HepG2 (cell line): ENCODE measurements at regions not wholly inside any gene's neighbourhood (a gene's known extent, or its start where the extent isn't known, plus 50 kb on each side); places are given as distances from the start of the nearest gene placed in this dataset.

Experiments
- ATAC-seq: fragments of 200-7000 bp; cut with Tn5 transposase; 3 replicates; pipeline ENCODE4 v1.9.1; 2020; ENCODE audit warnings: mild to moderate bottlenecking, moderate library complexity
- BruUV-seq: library from RNA; stranded (reverse); fragments of 400-500 nt; replicated peaks from 2 replicates; lab custom pipeline; 2021; lab: Mats Ljungman, UMichigan
- CTCF ChIA-PET: fragments of 300-600 bp; formaldehyde crosslinking; extraction: SDS; loops from one replicate; lab custom pipeline; 2021; ENCODE audit warnings: low total read pairs, inconsistent platforms, low intra/inter-chr PET ratio; lab: Yijun Ruan, JAX
- POLR2A ChIA-PET: fragments of 350-600 bp; sonication (Branson Sonifier 250); formaldehyde crosslinking; loops from one replicate; lab custom pipeline; 2020; ENCODE audit warnings: antibody characterized with exemption, inconsistent platforms; lab: Yijun Ruan, JAX
- DNase-seq: peaks from one replicate; pipeline ENCODE4 v3.0.0-alpha.2; 2015; ENCODE audit warnings: low spot score
- FAIRE-seq: peaks from 3 replicates; lab custom pipeline; 2011; peaks lifted over from hg19 to GRCh38; lab: Jason Lieb, UNC
- H2AFZ ChIP-seq: one replicate; pipeline ENCODE4 v1.6.1; 2011; ENCODE audit warnings: low read length, inconsistent platforms
- H3K27ac ChIP-seq: fragments of 300-600 bp; 3 replicates; pipeline ENCODE4 v1.8.0; 2011; ENCODE audit warnings: mixed run types, mild to moderate bottlenecking, mixed read lengths, low read length, inconsistent platforms; ENCODE audit not compliant: insufficient read depth; ENCODE audit errors: extremely low read length
- H3K27me3 ChIP-seq, 2 experiments: fragments of 200-600 bp in 1 of 2; 2 replicates in 1 of 2; 3 replicates in 1 of 2; pipeline versions ENCODE4 v1.6.0 to v1.8.0; 2011; ENCODE audit warnings: low read length in 2 of 2, mild to moderate bottlenecking in 2 of 2, moderate library complexity in 2 of 2, inconsistent platforms in 1 of 2; ENCODE audit not compliant: insufficient read depth in 2 of 2, control insufficient read depth in 1 of 2
- H3K36me3 ChIP-seq, 2 experiments: fragments of 200-600 bp in 1 of 2; replicated peaks in 1 of 2; 2 replicates in 1 of 2; 3 replicates in 1 of 2; pipeline versions ENCODE4 v1.5.1 to v1.8.0; 2011; ENCODE audit warnings: low read length in 2 of 2, inconsistent platforms in 1 of 2; ENCODE audit not compliant: insufficient read depth in 2 of 2, control insufficient read depth in 1 of 2
- H3K4me1 ChIP-seq: 2 replicates; pipeline ENCODE4 v1.5.1; 2012; ENCODE audit warnings: low read length, inconsistent platforms; ENCODE audit not compliant: insufficient read depth
- H3K4me2 ChIP-seq: 2 replicates; pipeline ENCODE4 v1.6.0; 2011; ENCODE audit warnings: low read depth, low read length, inconsistent platforms
- H3K4me3 ChIP-seq, 3 experiments: fragments of 200-600 bp in 1 of 3; sonication (generic), shearing (Covaris generic) in 1 of 3; replicated peaks in 1 of 3; 2 replicates each; pipeline ENCODE4 v1.5.1; 2011 to 2016; ENCODE audit warnings: low read length in 3 of 3, inconsistent platforms in 2 of 3, low read depth in 2 of 3, mild to moderate bottlenecking in 2 of 3, control low read depth in 1 of 3, mixed read lengths in 1 of 3; ENCODE audit not compliant: insufficient read depth in 1 of 3
- H3K79me2 ChIP-seq: one replicate; pipeline ENCODE4 v1.6.1; 2011; ENCODE audit warnings: low read length, inconsistent platforms; ENCODE audit not compliant: insufficient read depth
- H3K9ac ChIP-seq: 2 replicates; pipeline ENCODE4 v1.6.0; 2011; ENCODE audit warnings: mild to moderate bottlenecking, low read depth, low read length, inconsistent platforms; ENCODE audit not compliant: insufficient read depth
- H3K9me3 ChIP-seq: 2 replicates; pipeline ENCODE4 v1.5.1; 2012; ENCODE audit warnings: mild to moderate bottlenecking, low read length
- H4K20me1 ChIP-seq: 2 replicates; pipeline ENCODE4 v1.6.0; 2011; ENCODE audit warnings: inconsistent platforms, mild to moderate bottlenecking, low read length, moderate library complexity; ENCODE audit not compliant: insufficient read depth
- DMTF1 ChIP-seq: sonication (generic); formaldehyde crosslinking; IDR thresholded peaks from 2 replicates; pipeline ENCODE4 v1.4.0; 2020; ENCODE audit warnings: mild to moderate bottlenecking, missing genetic modification reagents
- JUN ChIP-seq: sonication (generic); formaldehyde crosslinking; IDR thresholded peaks from 2 replicates; pipeline ENCODE4 v1.4.0; 2020; ENCODE audit warnings: mild to moderate bottlenecking, missing genetic modification reagents
- KLF6 ChIP-seq: IDR thresholded peaks from 2 replicates; pipeline ENCODE4 v1.8.0; 2016; ENCODE audit warnings: missing biosample characterization, missing genetic modification reagents
- MAFF ChIP-seq: IDR thresholded peaks from 2 replicates; pipeline ENCODE4 v1.6.1; 2011; ENCODE audit warnings: low read depth, low read length, improper control_type of control experiment
- MAFK ChIP-seq, 2 experiments: IDR thresholded peaks in 1 of 2; conservative IDR thresholded peaks in 1 of 2; 2 replicates each; pipeline ENCODE4 v1.6.1; 2011; ENCODE audit warnings: improper control_type of control experiment in 2 of 2, low read length in 2 of 2
- MED1 ChIP-seq: sonication (generic); formaldehyde crosslinking; IDR thresholded peaks from 2 replicates; pipeline ENCODE4 v1.4.0; 2020; ENCODE audit warnings: missing genetic modification reagents
- NFE2L2 ChIP-seq: fragments of 150-350 bp; IDR thresholded peaks from 2 replicates; pipeline ENCODE4 v1.6.1; 2014; ENCODE audit warnings: low read length
- NFKB2 ChIP-seq: sonication (generic); formaldehyde crosslinking; IDR thresholded peaks from 2 replicates; pipeline ENCODE4 v1.4.0; 2020; ENCODE audit warnings: missing genetic modification reagents, borderline replicate concordance
- SIN3A ChIP-seq: IDR thresholded peaks from 2 replicates; pipeline ENCODE4 v1.6.1; 2011; ENCODE audit warnings: low read depth, mild to moderate bottlenecking, control low read depth, low read length, borderline replicate concordance
- SKIL ChIP-seq: sonication (generic); formaldehyde crosslinking; IDR thresholded peaks from 2 replicates; pipeline ENCODE4 v1.8.0; 2022; ENCODE audit warnings: missing genetic modification reagents, mild to moderate bottlenecking, moderate library complexity, borderline replicate concordance
- SMARCE1 ChIP-seq: fragments of 450-650 bp; IDR thresholded peaks from 2 replicates; pipeline ENCODE4 v1.6.1; 2017; ENCODE audit warnings: borderline replicate concordance
- SYNCRIP ChIP-seq: fragments of 200-400 bp; formaldehyde crosslinking; IDR thresholded peaks from 2 replicates; pipeline ENCODE4 v1.6.1; 2018; ENCODE audit warnings: mild to moderate bottlenecking, low read depth, low read length; ENCODE audit not compliant: insufficient read depth
- ZBTB34 ChIP-seq: sonication (generic); formaldehyde crosslinking; IDR thresholded peaks from 2 replicates; pipeline ENCODE4 v1.8.0; 2022; ENCODE audit warnings: mild to moderate bottlenecking, missing genetic modification reagents
- ZBTB38 ChIP-seq: sonication (generic); formaldehyde crosslinking; IDR thresholded peaks from 2 replicates; pipeline ENCODE4 v1.5.1; 2020; ENCODE audit warnings: mild to moderate bottlenecking, missing genetic modification reagents
- ZNF558 ChIP-seq: sonication (generic); formaldehyde crosslinking; IDR thresholded peaks from 2 replicates; pipeline ENCODE4 v1.9.0; 2022; ENCODE audit warnings: mild to moderate bottlenecking, missing genetic modification reagents, borderline replicate concordance
- ZNF841 ChIP-seq: sonication (generic); formaldehyde crosslinking; IDR thresholded peaks from 2 replicates; pipeline ENCODE4 v1.8.1; 2023; ENCODE audit warnings: missing genetic modification reagents, borderline replicate concordance
- WGBS: methylation state at CpG from one replicate; pipeline ENCODE4 v1.1.6; 2017; ENCODE audit warnings: low lambda C conversion rate; 5-methylcytosine and 5-hydroxymethylcytosine counted together
- in situ Hi-C: cut with HindIII; loops from 2 replicates; pipeline ENCODE4 v1.10.0; 2017; ENCODE audit warnings: low pct_unique_long_range_greater_than_20kb; ENCODE audit not compliant: extremely low pct_ligation_motif_present
- intact Hi-C: fragments of 100-400 bp; cut with micrococcal nuclease; formaldehyde crosslinking; loops from one replicate; pipeline ENCODE4 v1.10.0; 2022; ENCODE audit not compliant: unreplicated experiment
- TF ChIP-seq, protein P1 (sequence below): sonication (generic); formaldehyde crosslinking; IDR thresholded peaks from 2 replicates; pipeline ENCODE4 v1.8.0; 2022; ENCODE audit warnings: missing genetic modification reagents, mild to moderate bottlenecking, inconsistent platforms, borderline replicate concordance
- TF ChIP-seq, protein P2 (sequence below): fragments of 450-650 bp; IDR thresholded peaks from 2 replicates; pipeline ENCODE4 v1.6.1; 2016

DNA sequence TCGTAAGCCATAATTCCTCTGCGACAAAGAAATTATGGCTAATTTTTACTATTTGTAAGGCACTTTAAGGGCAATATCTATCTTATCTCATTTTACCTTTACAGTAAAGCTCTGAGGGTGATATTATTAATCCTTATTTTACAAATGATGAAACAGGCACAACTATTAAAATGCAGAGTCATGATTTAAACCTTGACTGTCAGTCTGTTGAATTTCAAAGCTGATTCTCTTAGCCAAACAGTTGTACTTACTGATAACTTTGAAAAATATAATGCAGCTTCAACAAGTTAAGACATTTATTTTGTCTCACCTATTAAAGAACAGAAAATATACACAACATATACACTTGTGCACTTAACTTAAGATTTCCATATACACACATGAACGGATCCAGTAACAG, 88.2 kb downstream of the SMPDL3A start:
- TF ChIP-seq ZNF841 (CRISPR knock-in tag) (no peak), KLF6 (CRISPR knock-in tag) (no peak), MAFK (conservative IDR thresholded peaks at IDR 0.05 in 1 of 2, IDR thresholded peaks at IDR 0.05 in 1 of 2; ENCODE audit: low read length in 2 of 2) (peak; percentile 32 to 50; a peak in 2 of 4 replicates), SMARCE1 (no peak), SKIL (CRISPR knock-in tag) (no peak), NFKB2 (CRISPR knock-in tag) (no peak), DMTF1 (CRISPR knock-in tag) (no peak), MED1 (CRISPR knock-in tag) (no peak), NFE2L2 (peak; percentile 68), JUN (CRISPR knock-in tag) (no peak), ZNF558 (CRISPR knock-in tag) (no peak), ZBTB34 (no peak), ZBTB38 (CRISPR knock-in tag) (no peak), SIN3A (no peak), MAFF (peak; percentile 43; the same call in 1 of the 2 replicates), SYNCRIP (no peak)
- TF ChIP-seq, protein P1, sequence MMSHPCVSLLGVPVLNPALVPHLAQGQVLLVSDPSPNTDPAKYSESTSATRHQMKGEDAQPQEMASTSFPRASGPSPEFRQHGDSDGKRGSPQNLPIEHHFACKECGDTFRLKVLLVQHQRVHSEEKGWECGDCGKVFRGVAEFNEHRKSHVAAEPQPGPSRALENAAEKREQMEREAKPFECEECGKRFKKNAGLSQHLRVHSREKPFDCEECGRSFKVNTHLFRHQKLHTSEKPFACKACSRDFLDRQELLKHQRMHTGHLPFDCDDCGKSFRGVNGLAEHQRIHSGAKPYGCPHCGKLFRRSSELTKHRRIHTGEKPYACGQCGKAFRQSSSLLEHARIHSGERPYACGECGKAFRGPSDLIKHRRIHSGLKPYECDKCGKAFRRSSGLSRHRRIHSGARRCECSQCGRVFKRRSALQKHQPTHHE (CRISPR knock-in tag), result no peak
- TF ChIP-seq, protein P2, sequence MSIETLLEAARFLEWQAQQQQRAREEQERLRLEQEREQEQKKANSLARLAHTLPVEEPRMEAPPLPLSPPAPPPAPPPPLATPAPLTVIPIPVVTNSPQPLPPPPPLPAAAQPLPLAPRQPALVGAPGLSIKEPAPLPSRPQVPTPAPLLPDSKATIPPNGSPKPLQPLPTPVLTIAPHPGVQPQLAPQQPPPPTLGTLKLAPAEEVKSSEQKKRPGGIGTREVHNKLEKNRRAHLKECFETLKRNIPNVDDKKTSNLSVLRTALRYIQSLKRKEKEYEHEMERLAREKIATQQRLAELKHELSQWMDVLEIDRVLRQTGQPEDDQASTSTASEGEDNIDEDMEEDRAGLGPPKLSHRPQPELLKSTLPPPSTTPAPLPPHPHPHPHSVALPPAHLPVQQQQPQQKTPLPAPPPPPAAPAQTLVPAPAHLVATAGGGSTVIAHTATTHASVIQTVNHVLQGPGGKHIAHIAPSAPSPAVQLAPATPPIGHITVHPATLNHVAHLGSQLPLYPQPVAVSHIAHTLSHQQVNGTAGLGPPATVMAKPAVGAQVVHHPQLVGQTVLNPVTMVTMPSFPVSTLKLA, result no peak
- TF ChIP-seq, all 625 proteins: peak for 3
- H3K4me2 ChIP-seq, result no peak overlapping the region
- intact Hi-C loops, result no loop called here
- WGBS, result 65% methylated on average over 3 of the region's 3 CpGs
- H4K20me1 ChIP-seq, result no peaks in the 10 kb centered on the region
- H3K79me2 ChIP-seq, result no peaks in the 10 kb centered on the region
- no peak for ATAC-seq
- H3K36me3 ChIP-seq, result no peaks in the 10 kb centered on the region
- no peaks in the 10 kb centered on the region for H3K9me3 ChIP-seq
- BruUV-seq, result no TSS peak
- ChIA-PET CTCF (no interaction called here), POLR2A (no interaction called here)
- no peak overlapping the region for H3K27ac ChIP-seq
- no peak overlapping the region for H2AFZ ChIP-seq
- H3K4me1 ChIP-seq, result no peaks in the 10 kb centered on the region
- in situ Hi-C loops, result loop anchor here (10.0 kb wide), 1 partner anchor 437 kb away; no protein-coding TSS in a partner anchor
- no peak overlapping the region for H3K4me3 ChIP-seq
- no peak for DNase-seq
- FAIRE-seq, result no peak
- no peak overlapping the region for H3K9ac ChIP-seq
- H3K27me3 ChIP-seq, result no peaks in the 10 kb centered on the region
